LoVo (cell line): ENCODE measurements at regions not wholly inside any gene's neighbourhood (a gene's known extent, or its start where the extent isn't known, plus 50 kb on each side); places are given as distances from the start of the nearest gene placed in this dataset.

Experiments
- DNase-seq: peaks from one replicate; pipeline ENCODE4 v3.0.0-alpha.2; 2016; ENCODE audit warnings: low spot score

DNA sequence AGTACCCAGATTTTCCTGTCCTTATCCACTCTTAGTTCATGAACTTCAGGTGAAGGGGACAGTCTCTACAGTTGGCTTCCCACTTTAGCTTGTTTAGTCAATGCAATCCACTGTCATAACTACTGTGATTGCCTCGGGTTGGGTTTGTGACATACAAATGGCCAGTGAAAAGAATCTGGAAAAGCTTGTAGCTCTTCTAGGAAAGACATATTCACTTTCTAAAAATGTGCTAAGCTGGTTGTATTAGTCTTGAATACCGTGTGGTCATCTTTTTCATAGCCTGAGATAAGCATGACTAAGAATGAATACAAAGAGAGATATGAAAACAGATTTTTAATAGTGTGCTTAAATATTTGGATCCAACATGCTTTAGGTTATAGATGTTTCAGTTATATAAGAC, 1443.5 kb upstream of the IGFBP7 start:
- no peak for DNase-seq

DNA sequence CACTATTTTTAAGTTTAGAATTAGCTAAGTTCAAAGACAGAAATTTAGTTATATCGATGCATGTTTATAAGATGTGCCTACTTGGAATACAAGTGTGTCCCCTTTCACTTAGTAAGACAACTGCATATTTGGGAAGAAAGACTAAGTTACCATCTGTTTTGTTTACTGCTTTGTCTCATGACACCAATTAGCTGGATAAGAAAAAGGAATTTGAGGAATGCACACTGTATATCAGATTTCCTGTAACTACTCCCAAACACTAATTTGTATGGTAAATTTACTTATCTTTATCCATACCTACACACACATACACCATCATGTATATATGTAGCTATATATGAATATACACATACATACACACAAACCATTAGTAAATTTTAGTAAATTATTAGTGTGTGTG, 1442.8 kb upstream of the IGFBP7 start:
- no peak for DNase-seq

DNA sequence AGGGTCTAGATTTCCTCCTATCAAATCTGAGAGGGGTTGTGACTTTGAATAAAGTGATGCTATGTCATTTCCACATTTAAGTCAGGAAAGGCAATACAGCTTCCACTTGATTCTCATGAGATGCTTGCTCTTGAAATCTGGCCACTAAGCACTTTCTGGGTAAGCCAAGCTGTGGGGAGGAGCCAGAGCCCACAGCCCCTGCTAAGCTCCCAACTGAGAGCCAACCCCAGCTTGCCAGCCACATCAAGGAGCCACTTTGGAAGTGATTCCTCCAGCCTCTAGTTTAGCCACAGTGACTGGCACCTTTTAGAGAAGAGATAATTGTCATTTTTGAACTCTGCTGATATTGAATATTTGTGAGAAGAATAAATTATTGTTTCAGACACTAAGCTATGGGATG, 1441.5 kb upstream of the IGFBP7 start:
- DNase-seq: no peak

DNA sequence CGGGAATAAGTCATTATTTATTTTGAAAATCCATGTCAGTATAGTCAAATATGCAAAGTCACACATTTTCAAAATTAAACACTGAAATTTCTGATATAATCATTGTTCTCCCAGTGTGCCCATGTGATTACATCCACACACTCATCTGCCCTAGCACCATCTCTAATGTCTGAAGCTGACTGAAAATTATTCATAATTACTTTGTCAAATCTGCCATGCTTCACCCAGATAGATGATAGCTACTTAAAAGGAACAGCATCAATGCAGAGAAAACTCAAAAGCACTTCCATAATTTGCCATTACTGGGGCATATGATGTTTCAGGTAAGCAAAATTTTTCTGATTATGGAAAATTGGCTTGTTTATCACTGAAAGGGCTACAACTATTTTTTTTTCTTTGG, 1433.3 kb upstream of the IGFBP7 start:
- DNase-seq: no peak

DNA sequence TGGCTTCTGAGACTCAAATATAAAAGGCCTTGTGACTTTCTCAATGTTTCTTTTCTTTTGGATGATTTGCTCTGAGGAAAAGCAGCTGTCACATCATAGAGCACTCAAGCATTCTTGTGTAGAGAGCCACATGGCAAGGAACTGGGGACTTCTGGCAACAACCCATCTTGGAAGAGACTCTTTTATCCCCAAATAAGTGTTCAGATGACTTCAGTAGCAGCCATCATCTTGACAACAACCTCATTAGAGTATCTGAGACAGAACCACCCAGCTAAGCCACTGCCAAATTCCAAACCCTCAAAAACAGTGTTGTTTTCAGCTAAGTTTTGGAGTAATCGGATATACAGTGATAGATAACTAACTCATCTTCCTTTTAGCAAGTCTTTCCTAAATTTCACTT, 1431.7 kb upstream of the IGFBP7 start:
- DNase-seq: no peak

DNA sequence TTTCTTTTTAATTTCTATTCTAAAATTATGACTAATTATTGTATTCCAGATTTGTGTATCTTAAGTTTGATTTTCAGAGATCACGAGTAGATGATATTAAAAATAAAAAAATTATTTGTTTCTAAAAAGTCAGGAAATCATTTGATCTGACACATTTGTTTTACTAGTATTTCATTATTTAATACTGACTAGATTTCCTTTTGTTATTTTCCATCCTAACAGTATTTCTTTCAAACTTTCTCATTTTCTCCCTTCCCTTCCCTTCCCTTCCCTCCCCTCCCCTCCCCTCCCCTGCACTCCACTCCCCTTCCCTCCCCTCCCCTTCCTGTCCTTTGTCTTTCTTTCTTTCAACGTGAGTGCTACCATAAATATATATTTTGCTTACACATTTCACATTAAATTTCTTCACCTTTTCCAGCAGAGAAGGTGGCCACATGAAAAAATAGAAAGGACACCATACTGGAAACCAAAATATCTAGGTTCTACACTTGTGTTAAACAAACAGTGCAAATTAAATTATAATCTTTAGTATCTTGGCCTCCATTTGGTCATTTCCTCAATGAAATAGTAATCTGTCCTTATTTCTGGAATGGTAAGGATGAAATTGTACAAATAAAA, 1412.7 kb upstream of the IGFBP7 start:
- DNase-seq: no peak

DNA sequence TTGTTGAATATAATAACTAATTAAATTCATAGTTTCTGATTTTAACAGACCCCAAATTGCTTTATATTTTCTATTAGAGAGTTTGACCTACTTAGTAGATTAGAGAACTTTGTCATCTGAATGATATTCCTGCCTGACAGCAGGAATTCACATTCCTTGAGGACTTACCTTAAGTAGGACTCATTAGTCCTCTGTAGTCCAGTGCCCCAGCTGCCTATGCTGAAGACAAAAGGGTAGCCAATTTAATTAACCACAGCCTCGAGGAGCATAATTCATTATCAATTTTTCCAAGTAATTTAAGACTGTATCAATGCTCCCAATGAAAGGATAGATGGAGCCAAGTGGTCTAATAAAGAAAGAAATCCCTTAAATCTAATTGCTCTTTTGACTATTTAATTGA, 1405.0 kb upstream of the IGFBP7 start:
- no peak for DNase-seq

DNA sequence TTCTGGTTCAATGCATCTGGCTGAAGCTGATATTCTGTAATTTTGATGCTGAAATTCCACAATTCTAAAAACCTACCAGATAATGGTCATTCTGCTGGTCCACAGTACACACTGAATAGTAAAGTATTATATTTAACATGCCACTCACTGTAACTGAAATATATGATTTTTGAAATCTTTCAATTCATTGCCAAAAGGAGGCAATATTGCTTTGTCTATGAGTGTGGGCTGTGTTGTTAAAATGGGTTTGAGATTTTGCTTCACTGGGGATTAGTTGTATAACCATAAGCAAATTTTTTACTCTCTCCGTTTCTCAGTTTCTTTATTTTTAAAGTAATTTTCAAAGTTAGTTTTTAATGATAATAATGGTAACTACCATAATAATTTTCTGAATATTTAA, 1404.1 kb upstream of the IGFBP7 start:
- no peak for DNase-seq

DNA sequence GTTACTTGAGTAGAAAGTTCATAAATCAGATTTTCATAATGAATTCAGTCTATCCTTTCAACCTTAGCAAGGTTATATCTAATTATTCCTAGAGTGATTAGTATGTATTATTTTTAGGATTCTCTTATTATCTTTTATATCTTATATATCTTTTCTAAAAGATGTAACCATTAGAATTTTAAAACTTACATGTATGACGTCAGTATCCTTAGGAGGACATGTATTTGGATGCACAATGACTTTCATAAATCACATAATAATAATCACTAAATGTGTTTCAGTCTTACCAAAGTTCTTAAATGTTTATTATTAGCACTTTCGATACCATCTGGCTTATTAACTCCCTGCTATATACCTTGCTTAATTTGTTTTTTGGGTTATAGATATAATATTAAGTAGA, 1400.5 kb upstream of the IGFBP7 start:
- no peak for DNase-seq

DNA sequence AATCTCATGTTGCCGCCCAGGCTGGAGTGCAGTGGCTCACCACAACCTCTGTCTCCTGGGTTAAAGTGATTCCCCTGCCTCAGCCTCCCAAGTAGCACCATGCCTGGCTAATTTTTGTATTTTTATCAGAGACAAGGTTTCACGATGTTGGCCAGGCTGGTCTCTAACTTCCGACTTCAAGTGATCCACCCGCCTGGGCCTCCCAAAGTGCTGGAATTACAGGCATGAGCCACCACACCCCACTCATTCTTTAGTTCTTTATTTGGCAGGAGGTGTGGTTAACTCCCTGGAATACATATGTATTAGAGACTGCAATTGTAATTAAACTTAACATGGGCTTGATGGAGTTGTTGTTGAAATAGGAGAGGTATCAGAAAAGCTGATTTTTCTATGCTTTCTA, 1396.9 kb upstream of the IGFBP7 start:
- no peak for DNase-seq

DNA sequence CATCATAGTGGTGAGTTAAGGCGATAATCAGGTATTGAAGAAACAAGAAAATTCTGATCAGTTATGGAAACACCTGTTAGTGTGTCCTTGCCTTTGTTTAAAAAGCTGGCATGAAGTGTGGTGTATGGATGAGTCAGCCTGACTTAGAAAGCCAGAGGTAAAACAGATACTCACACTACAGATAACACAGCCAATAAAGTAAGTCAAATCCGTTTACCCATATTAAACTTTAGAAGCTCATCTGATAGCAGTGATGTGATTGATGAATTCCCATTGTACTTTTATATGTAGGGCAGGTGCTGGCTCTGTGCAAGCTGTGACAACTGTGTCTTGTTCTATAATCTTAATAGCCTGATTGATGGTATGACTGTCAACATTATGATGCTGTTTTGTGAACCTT, 1392.7 kb upstream of the IGFBP7 start:
- no peak for DNase-seq

DNA sequence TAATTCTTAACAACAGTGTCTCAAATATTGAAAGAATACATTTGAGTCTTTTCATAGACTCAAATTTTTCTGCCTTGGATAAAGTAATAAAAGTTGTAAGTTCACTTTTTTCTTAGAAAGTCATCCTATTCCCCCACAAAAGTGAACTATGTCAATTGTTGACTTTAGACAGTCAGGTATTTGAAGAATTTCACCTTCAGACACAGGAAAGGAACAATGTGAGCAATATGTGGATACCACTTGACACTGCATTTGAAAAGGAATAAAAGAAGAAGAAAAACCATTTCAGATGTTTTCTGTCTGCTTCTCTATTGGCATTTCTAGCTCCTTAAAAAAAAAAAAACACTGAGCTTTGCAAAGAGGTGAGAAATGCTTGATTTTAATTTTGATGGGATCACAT, 1389.0 kb upstream of the IGFBP7 start:
- no peak for DNase-seq

DNA sequence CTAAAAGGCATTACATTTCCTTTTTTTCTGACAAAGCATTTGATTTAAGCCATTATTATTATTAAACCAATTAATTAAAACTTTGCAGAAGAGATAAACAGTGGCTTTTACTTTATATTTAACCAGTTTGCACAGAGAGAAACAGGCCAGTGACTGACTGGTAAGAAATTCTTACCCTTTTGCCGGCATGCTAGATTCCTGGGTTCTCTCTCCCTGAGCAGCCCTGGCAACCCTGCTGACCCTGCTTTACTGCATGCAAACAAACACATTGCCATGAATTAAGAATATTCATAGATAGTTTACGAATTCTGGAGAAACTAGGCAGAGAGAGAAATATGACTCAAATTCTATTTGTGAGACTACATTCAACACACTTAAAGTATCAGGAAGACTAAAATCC, 1381.4 kb upstream of the IGFBP7 start:
- no peak for DNase-seq

DNA sequence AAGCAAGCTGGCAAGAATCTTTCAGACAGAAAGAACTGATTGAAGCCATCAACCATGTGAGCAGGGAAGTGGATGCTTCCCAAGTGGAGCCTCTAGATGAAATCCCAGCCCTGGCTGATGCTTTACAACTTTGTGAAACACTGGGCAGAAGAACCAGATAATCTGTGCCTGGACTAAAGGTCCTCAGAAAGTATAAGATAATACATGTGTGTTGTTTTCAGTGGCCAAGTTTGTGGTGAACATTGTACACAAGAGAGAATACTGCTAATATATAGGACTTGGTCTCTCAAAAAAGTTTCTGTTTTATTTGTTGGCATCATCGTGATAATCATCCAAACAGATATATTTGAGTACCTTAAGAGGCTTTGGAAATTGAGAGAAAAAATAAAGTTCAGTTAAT, 1367.8 kb upstream of the IGFBP7 start:
- no peak for DNase-seq

DNA sequence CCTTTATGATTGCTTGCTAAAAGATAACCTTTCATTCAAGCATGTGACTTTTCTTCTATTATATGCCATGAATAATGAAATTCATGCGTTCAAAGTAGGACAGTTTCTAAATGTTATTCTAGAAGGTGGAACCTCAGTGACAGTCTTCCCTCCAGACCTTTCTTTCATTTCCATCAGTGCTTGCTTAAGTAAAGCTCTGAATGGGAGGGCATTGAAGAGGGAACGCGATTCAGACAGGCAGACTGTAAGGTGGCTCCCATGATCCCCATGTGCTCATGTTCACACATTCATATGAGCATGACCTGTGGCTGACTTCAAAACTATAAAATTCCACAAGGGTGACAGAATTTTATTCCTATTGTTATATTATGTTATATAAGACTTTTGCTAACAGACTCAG, 1367.3 kb upstream of the IGFBP7 start:
- no peak for DNase-seq

DNA sequence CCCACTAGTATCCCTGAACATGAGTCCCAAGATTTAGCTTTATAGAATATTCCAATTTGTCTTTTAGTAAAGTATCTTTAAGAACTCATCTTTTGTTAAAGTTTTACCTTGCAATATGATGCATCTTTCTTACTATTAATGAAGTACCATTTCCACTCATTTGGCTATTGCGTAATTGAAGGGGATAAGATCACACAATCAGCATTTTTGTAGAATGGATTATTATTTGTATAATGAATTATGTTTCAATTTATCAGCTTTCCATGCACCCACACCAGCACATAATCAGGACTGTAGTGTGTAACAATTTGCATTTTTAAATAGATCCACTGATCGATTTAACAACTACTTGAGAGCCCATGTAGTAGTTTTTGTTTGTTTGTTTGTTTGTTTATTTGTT, 1364.9 kb upstream of the IGFBP7 start:
- no peak for DNase-seq

DNA sequence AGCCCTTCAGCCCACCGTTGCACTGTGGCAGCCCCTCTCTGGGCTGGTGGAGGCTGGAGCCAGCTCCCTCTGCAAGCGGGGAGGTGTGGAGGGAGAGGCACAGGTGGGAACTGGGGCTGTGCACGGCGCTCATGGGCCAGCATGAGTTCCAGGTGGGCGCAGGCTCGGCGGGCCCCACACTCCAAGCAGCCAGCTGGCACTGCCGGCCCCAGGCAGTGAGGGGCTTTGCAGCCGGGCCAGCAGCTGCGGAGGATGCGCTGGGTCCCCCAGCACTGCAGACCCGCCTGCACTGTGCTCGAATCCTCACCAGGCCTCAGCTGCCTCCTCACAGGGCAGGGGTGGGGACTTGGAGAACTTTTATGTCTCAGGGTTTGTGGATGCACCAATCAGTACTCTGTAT, 1354.8 kb upstream of the IGFBP7 start:
- DNase-seq: no peak

DNA sequence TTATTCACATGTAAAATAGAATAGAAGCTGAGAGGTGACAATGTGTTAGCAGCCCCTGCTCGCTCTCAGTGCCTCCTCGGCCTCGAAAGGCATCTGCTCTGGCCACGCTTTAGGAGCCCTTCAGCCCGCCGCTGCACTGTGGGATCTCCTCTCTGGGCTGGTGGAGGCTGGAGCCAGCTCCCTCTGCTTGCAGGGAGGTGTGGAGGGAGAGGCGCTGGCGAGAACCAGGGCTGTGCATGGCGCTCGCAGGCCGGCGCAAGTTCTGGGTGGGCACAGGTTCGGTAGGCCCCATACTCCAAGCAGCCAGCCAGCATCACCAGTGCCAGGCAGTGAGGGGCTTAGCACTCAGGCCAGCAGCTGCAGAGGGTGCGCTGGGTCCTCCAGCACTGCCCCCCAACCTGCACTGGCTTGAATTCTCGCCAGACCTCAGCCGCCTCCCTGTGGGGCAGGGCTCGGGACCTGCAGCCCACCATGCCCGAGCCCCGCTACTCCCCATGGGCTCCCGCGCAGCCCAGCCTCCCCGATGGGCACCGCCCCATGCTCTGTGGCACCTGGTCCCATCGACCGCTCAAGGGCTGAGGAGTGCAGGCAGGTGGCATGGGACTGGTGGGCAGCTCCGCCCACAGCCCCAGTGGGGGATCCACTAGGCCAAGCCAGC, 1346.7 kb upstream of the IGFBP7 start:
- no peak for DNase-seq

DNA sequence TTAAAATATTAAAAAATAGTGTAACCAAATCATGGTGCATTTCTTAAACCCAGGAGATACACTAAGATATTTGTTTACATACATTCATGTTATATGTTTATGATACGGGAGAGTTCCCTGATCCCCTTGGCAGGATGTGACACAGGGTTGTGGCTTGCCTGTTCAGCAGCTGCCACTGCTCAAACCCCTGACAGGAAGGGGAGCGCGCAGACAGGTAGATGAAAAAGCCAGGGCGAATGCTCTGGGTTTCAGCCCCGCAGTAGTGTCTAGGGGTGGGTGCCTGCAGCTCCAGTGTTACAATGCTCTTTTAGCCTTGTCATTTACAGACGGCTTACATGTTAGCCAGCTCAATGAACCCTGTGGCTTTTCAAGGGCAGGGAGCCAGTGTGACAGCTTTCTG, 1343.8 kb upstream of the IGFBP7 start:
- no peak for DNase-seq

DNA sequence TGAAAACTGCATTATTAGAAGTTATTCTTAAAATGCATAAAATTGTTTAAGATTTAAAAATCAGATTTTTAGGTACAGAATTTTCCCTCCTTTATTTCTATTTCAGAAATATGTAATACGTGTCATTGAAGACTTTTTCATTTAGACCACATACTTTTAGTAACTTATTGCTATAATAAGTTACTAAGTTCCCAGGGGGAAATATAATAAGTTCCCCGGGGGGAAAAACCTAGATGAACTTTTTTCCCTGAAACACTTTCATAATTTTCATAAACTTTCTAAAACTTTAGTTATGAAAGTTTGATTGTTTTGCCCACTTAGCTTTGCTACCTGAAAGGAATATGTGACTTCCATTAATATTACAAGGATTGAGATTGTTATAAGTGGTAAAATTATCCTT, 1341.5 kb upstream of the IGFBP7 start:
- DNase-seq: no peak

DNA sequence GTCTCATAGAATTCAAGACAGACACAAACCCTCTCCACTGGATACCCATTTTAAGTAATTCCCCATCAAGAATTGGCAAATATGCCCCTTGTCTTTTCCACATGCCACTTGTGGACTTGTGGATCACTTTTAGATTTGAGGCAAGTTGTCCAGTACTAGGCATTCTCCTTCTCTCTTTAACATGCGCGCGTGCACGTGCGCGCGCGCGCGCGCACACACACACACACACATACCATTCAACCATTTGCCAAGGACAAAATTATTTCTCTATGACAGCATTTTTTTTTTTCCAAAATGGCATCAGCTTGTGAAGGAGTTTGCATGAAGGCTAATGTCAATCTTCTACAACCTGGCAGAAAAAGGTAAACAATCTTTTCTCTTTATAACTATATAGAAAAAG, 1325.7 kb upstream of the IGFBP7 start:
- DNase-seq: no peak

DNA sequence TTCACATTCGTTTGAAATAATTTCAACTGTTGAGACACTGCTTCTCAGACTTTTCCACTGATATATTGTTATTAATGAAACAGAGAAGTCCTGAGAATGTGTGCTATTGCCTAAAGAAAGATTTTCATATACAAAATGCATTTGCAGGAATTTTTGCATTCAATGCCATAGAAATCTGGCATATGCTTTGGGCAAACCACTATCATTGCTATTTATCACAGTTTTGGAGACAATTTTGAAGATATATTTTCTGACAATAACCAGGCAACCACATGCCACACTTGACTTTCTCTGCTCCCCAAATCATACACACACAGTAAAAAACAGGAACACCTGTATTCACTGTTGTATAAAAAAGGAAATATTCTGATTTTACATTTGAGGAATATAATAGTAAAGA, 1303.7 kb upstream of the IGFBP7 start:
- DNase-seq: no peak

DNA sequence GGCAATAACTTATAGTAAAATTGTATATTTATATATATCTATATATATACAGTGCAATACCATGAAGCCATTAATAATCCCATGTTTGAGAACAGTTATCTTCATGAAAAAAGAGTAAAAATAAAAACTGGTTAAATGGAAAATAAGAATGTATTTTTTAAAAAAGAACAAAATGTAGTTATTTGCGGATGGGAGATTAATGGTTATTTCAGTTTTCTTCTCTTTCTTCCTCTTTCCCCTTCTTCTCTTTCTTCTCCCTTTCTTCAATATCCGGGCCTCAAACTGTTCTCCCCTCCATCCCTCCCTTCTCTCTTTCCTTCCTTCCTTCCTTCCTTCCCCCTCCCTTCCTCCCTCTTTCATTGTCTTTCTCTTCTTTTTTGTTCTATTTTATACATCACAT, 1301.7 kb upstream of the IGFBP7 start:
- DNase-seq: no peak

DNA sequence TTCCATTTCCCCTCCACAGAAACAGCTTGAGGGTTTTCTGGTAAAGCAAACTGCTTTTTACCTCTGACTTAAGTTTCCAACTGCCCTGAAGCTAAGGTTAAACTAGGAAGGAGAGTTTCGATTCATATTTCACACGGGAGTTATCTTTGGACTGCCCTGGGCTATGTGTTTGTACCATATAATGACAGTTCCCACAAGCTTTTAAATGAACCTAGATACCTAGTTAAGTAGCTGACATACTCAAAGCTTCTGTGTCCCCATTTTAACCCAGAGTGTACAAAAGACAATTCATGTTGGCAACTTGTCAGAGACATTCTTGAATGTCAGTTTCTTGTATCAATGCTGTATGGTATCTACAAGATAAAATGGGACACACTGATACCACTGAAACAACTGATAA, 1296.6 kb upstream of the IGFBP7 start:
- DNase-seq: no peak

DNA sequence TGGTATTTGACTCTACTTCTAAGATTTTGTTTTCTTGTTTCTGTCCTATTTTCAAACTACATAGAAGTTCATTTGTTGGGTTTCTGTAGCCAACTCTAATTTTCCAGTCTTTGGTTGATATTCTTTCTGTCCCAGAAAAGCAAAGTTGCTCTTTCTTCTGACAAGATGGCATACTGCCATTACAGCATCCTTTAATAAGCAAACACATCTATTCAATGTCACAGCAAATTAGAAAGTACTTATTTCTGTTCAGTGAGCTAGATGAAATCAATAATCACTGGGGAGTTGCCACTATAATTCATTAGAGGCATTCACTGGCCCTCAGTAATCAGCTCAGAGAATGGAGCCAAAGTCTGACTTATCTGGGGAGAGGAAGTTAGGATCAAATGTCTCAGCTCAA, 1258.0 kb upstream of the IGFBP7 start:
- no peak for DNase-seq
